ENCODE measurements at regions not wholly inside any gene's neighbourhood (a gene's known extent, or its start where the extent isn't known, plus 50 kb on each side); places are given as distances from the start of the nearest gene placed in this dataset.

DNA sequence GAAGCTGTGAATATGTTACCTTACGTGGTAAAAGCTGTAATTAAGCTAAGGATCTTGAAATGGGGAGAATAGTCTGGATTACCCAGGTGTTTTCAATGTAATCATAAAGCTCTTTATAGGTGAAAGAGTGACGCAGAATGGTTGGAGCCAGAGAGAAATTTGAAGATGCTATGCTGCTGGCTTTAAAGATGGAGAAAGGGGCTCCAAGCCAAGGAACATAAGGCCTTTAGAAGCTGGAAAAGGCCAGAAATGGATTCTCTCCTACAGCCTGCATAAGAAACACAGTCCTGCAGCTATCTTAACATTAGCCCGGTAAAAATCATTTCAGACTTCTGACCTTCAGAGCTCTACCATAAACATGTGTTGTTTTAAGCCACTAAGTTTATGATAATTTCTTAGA is 243.3 kb upstream of the VLDLR start:
- Histone ChIP-seq H3K4me3 (replicated peaks in 1 of 3; ENCODE audit: insufficient read depth in 1 of 3, low read depth in 1 of 3, low read length in 3 of 3) (no peak overlapping the region), H3K79me2 (ENCODE audit: control insufficient read depth, insufficient read depth, low read length) (no peaks in the 10 kb centered on the region), H4K20me1 (replicated peaks; ENCODE audit: control insufficient read depth, extremely low read depth, insufficient read depth, low read length) (no peaks in the 10 kb centered on the region), H2AFZ (ENCODE audit: low read depth, low read length) (no peak overlapping the region), H3K9me1 (replicated peaks; ENCODE audit: control insufficient read depth, extremely low read depth, insufficient read depth, low read length) (no peaks in the 10 kb centered on the region), H3K27me3 (ENCODE audit: control insufficient read depth in 2 of 2, insufficient read depth in 2 of 2, low read length in 2 of 2) (no peaks in the 10 kb centered on the region), H3K4me1 (ENCODE audit: control insufficient read depth, extremely low read depth, insufficient read depth, low read length) (no peaks in the 10 kb centered on the region), H3K4me2 (ENCODE audit: insufficient read depth, low read length) (no peak overlapping the region), H3K9me3 (replicated peaks; ENCODE audit: control insufficient read depth, insufficient read depth, low read length) (no peaks in the 10 kb centered on the region), H3K36me3 (ENCODE audit: control insufficient read depth in 2 of 2, extremely low read depth in 1 of 2, insufficient read depth in 2 of 2, low read length in 2 of 2) (no peaks in the 10 kb centered on the region), H3K9ac (replicated peaks; ENCODE audit: extremely low read depth, insufficient read depth, low read length) (no peak overlapping the region), H3K27ac (ENCODE audit: insufficient read depth, low read depth, low read length) (no peak overlapping the region)
- TF ChIP-seq JUN (IDR thresholded peaks at IDR 0.05; ENCODE audit: borderline replicate concordance, insufficient read depth, insufficient read length, low read depth) = no peak
- TF ChIP-seq, protein P1, sequence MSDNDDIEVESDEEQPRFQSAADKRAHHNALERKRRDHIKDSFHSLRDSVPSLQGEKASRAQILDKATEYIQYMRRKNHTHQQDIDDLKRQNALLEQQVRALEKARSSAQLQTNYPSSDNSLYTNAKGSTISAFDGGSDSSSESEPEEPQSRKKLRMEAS (IDR thresholded peaks at IDR 0.05; ENCODE audit: insufficient read depth, insufficient read length) = no peak
- dilution Hi-C loops (cut with MboI; ENCODE audit: extremely low pct_ligation_motif_present, low sequenced_read_pairs) = no loop called here
- ChIA-PET CTCF (no interaction called here), POLR2A (no interaction called here)
- intact Hi-C loops (cut with micrococcal nuclease) = no loop called here
- DNase-seq (ENCODE audit: low read depth, low spot score) (no peak), FAIRE-seq (no peak)
- BruUV-seq (replicated peaks) = no TSS peak

DNA sequence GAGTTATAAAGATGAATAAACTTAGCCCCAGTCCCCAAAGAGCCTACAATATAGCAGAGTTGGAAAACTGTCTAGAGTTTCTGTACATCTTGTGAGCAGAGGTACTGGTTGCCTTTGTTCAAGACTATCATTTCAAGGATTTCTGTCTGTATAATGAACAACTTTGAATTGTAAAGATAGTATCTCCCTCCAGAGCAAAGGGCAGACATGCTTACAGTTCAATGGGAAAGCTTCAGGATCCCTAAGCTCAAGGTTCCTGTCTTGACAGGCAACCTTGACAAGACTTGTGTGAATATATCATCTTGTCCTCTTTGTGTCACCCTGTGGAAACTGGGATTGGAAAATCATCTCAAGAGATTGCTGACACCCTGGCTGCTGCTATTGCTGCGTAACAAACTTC is 242.8 kb upstream of the VLDLR start:
- no TSS peak for BruUV-seq (replicated peaks)
- dilution Hi-C loops (cut with MboI; ENCODE audit: extremely low pct_ligation_motif_present, low sequenced_read_pairs) (no loop called here), intact Hi-C loops (cut with micrococcal nuclease) (no loop called here)
- H3K36me3 ChIP-seq (ENCODE audit: control insufficient read depth in 2 of 2, extremely low read depth in 1 of 2, insufficient read depth in 2 of 2, low read length in 2 of 2) = no peaks in the 10 kb centered on the region
- no peaks in the 10 kb centered on the region for H4K20me1 ChIP-seq (replicated peaks; ENCODE audit: control insufficient read depth, extremely low read depth, insufficient read depth, low read length)
- no peak overlapping the region for H3K4me3 ChIP-seq (replicated peaks in 1 of 3; ENCODE audit: insufficient read depth in 1 of 3, low read depth in 1 of 3, low read length in 3 of 3)
- POLR2A ChIA-PET = no interaction called here
- no peaks in the 10 kb centered on the region for H3K79me2 ChIP-seq (ENCODE audit: control insufficient read depth, insufficient read depth, low read length)
- no peak for DNase-seq (ENCODE audit: low read depth, low spot score)
- no peak for FAIRE-seq
- H3K27me3 ChIP-seq (ENCODE audit: control insufficient read depth in 2 of 2, insufficient read depth in 2 of 2, low read length in 2 of 2) = no peaks in the 10 kb centered on the region
- H3K4me2 ChIP-seq (ENCODE audit: insufficient read depth, low read length) = no peak overlapping the region
- no peak overlapping the region for H3K27ac ChIP-seq (ENCODE audit: insufficient read depth, low read depth, low read length)
- TF ChIP-seq EZH2 (IDR thresholded peaks at IDR 0.05; ENCODE audit: borderline replicate concordance, low read depth, low read length, severe bottlenecking) (no peak), FOS (IDR thresholded peaks at IDR 0.05; ENCODE audit: borderline replicate concordance, insufficient read depth, low read length) (no peak), MYC (IDR thresholded peaks at IDR 0.05; ENCODE audit: low read depth, low read length) (no peak), POLR2A (IDR thresholded peaks at IDR 0.05; ENCODE audit: low read depth, low read length) (no peak), JUN (IDR thresholded peaks at IDR 0.05; ENCODE audit: borderline replicate concordance, insufficient read depth, insufficient read length, low read depth) (no peak), POLR2AphosphoS5 (IDR thresholded peaks at IDR 0.05; ENCODE audit: insufficient read depth, low read depth, low read length) (no peak)
- TF ChIP-seq, protein P1 (IDR thresholded peaks at IDR 0.05; ENCODE audit: insufficient read depth, insufficient read length) = no peak
- TF ChIP-seq, protein P2, sequence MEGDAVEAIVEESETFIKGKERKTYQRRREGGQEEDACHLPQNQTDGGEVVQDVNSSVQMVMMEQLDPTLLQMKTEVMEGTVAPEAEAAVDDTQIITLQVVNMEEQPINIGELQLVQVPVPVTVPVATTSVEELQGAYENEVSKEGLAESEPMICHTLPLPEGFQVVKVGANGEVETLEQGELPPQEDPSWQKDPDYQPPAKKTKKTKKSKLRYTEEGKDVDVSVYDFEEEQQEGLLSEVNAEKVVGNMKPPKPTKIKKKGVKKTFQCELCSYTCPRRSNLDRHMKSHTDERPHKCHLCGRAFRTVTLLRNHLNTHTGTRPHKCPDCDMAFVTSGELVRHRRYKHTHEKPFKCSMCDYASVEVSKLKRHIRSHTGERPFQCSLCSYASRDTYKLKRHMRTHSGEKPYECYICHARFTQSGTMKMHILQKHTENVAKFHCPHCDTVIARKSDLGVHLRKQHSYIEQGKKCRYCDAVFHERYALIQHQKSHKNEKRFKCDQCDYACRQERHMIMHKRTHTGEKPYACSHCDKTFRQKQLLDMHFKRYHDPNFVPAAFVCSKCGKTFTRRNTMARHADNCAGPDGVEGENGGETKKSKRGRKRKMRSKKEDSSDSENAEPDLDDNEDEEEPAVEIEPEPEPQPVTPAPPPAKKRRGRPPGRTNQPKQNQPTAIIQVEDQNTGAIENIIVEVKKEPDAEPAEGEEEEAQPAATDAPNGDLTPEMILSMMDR (IDR thresholded peaks at IDR 0.05; ENCODE audit: extremely low read depth in 1 of 2, insufficient read depth in 1 of 2, low read depth in 1 of 2, low read length in 2 of 2) = no peak
- CTCF ChIA-PET = no interaction called here
- no peaks in the 10 kb centered on the region for H3K9me1 ChIP-seq (replicated peaks; ENCODE audit: control insufficient read depth, extremely low read depth, insufficient read depth, low read length)
- no peaks in the 10 kb centered on the region for H3K9me3 ChIP-seq (replicated peaks; ENCODE audit: control insufficient read depth, insufficient read depth, low read length)
- H3K4me1 ChIP-seq (ENCODE audit: control insufficient read depth, extremely low read depth, insufficient read depth, low read length) = no peaks in the 10 kb centered on the region
- H2AFZ ChIP-seq (ENCODE audit: low read depth, low read length) = no peak overlapping the region
- H3K9ac ChIP-seq (replicated peaks; ENCODE audit: extremely low read depth, insufficient read depth, low read length) = no peak overlapping the region
